GM23338 (cell line): ENCODE measurements at regions not wholly inside any gene's neighbourhood (a gene's known extent, or its start where the extent isn't known, plus 50 kb on each side); places are given as distances from the start of the nearest gene placed in this dataset.

ENCODE experiments used
- ATAC-seq: fragments of 200-7000 bp; cut with Tn5 transposase; 3 replicates; pipeline ENCODE4 v1.9.1; 2020
- DNase-seq: peaks from one replicate; pipeline ENCODE4 v3.0.0-alpha.2; 2015; ENCODE audit warnings: low spot score
- H2AFZ ChIP-seq: fragments of 200-600 bp; sonication (generic); 2 replicates; pipeline ENCODE4 v1.8.0; 2016; ENCODE audit warnings: antibody characterized with exemption, mild to moderate bottlenecking, moderate library complexity
- H3F3A ChIP-seq: fragments of 200-600 bp; sonication (generic); replicated peaks from 2 replicates; pipeline ENCODE4 v1.8.0; 2017; ENCODE audit warnings: antibody characterized with exemption, mixed run types, low read depth
- H3K27ac ChIP-seq: fragments of 200-600 bp; sonication (generic); 2 replicates; pipeline ENCODE4 v1.6.1; 2016; ENCODE audit warnings: low read depth
- H3K27me3 ChIP-seq: fragments of 200-600 bp; sonication (generic); 2 replicates; pipeline ENCODE4 v1.8.0; 2016; ENCODE audit warnings: mild to moderate bottlenecking, mixed run types, moderate library complexity; ENCODE audit not compliant: insufficient read depth
- H3K36me3 ChIP-seq: fragments of 200-600 bp; sonication (generic); 2 replicates; pipeline ENCODE4 v1.8.0; 2016; ENCODE audit warnings: mild to moderate bottlenecking; ENCODE audit not compliant: insufficient read depth
- H3K4me1 ChIP-seq: fragments of 200-600 bp; sonication (generic); 2 replicates; pipeline ENCODE4 v1.8.0; 2016; ENCODE audit warnings: mild to moderate bottlenecking, moderate library complexity; ENCODE audit not compliant: insufficient read depth
- H3K4me2 ChIP-seq: fragments of 200-600 bp; sonication (generic); 2 replicates; pipeline ENCODE4 v1.7.1; 2017; ENCODE audit warnings: mixed run types
- H3K4me3 ChIP-seq: fragments of 200-600 bp; sonication (generic); 2 replicates; pipeline ENCODE4 v1.6.1; 2016; ENCODE audit warnings: mixed run types
- H3K79me2 ChIP-seq: fragments of 200-600 bp; sonication (generic); replicated peaks from 2 replicates; pipeline ENCODE4 v1.8.0; 2017; ENCODE audit warnings: mild to moderate bottlenecking; ENCODE audit not compliant: insufficient read depth
- H3K9me2 ChIP-seq: fragments of 200-600 bp; sonication (generic); 2 replicates; pipeline ENCODE4 v1.8.0; 2017; ENCODE audit not compliant: insufficient read depth
- H4K20me1 ChIP-seq: fragments of 200-600 bp; sonication (generic); replicated peaks from 2 replicates; pipeline ENCODE4 v1.8.0; 2017; ENCODE audit warnings: mild to moderate bottlenecking; ENCODE audit not compliant: insufficient read depth
- H3K27ac Mint-ChIP-seq: 2 replicates; pipeline ENCODE4 v1.8.0; 2020; ENCODE audit warnings: inconsistent platforms, mild to moderate bottlenecking, moderate library complexity, mixed read lengths
- H3K27me3 Mint-ChIP-seq: 3 replicates; pipeline ENCODE4 v1.8.0; 2022; ENCODE audit warnings: low read depth, mild to moderate bottlenecking, moderate library complexity, mixed read lengths, inconsistent platforms; ENCODE audit not compliant: insufficient read depth, poor library complexity
- H3K36me3 Mint-ChIP-seq: 3 replicates; pipeline ENCODE4 v1.8.0; 2021; ENCODE audit warnings: low read depth, mild to moderate bottlenecking, inconsistent platforms, moderate library complexity, mixed read lengths
- H3K4me1 Mint-ChIP-seq: 3 replicates; pipeline ENCODE4 v1.8.0; 2020; ENCODE audit warnings: mild to moderate bottlenecking, inconsistent platforms, mixed read lengths
- H3K4me3 Mint-ChIP-seq: 3 replicates; pipeline ENCODE4 v1.8.0; 2021; ENCODE audit warnings: moderate library complexity, mild to moderate bottlenecking, inconsistent platforms, mixed read lengths
- H3K9me3 Mint-ChIP-seq: 3 replicates; pipeline ENCODE4 v1.8.0; 2020; ENCODE audit warnings: moderate library complexity, mild to moderate bottlenecking, inconsistent platforms, mixed read lengths
- CREB1 ChIP-seq: fragments of 250-450 bp; sonication (Bioruptor Pico); IDR thresholded peaks from 2 replicates; pipeline ENCODE4 v1.5.0; 2020; ENCODE audit warnings: low read depth, mild to moderate bottlenecking, moderate library complexity
- EZH2 ChIP-seq: fragments of 200-600 bp; sonication (generic); IDR thresholded peaks from one replicate; pipeline ENCODE4 v1.8.0; 2017; ENCODE audit warnings: antibody characterized with exemption, mild to moderate bottlenecking, low read depth; ENCODE audit not compliant: unreplicated experiment
- EZH2phosphoT487 ChIP-seq: fragments of 200-600 bp; sonication (generic); IDR thresholded peaks from one replicate; pipeline ENCODE4 v1.8.1; 2018; ENCODE audit warnings: antibody characterized with exemption; ENCODE audit not compliant: unreplicated experiment
- JUNB ChIP-seq: IDR thresholded peaks from one replicate; pipeline ENCODE4 v1.6.1; 2016; ENCODE audit warnings: antibody characterized with exemption; ENCODE audit not compliant: unreplicated experiment
- POLR2AphosphoS5 ChIP-seq: IDR thresholded peaks from 2 replicates; pipeline ENCODE4 v1.6.1; 2016; ENCODE audit warnings: antibody characterized with exemption, low read depth
- REST ChIP-seq: IDR thresholded peaks from one replicate; pipeline ENCODE4 v1.6.1; 2018; ENCODE audit warnings: antibody characterized with exemption; ENCODE audit not compliant: unreplicated experiment
- STAT1 ChIP-seq: IDR thresholded peaks from one replicate; pipeline ENCODE4 v1.6.1; 2016; ENCODE audit warnings: antibody characterized with exemption; ENCODE audit not compliant: unreplicated experiment
- ZNF114 ChIP-seq: fragments of 250-450 bp; sonication (Bioruptor Pico); IDR thresholded peaks from 2 replicates; pipeline ENCODE4 v1.5.0; 2020; ENCODE audit warnings: mild to moderate bottlenecking, moderate library complexity
- TF ChIP-seq, protein P1 (sequence below), 2 experiments: fragments of 200-600 bp in 1 of 2; sonication (generic) in 1 of 2; conservative IDR thresholded peaks; 2 replicates each; pipeline versions ENCODE4 v1.5.1 to v1.6.1; 2016 to 2017; ENCODE audit warnings: antibody characterized with exemption in 2 of 2, low read depth in 2 of 2, mild to moderate bottlenecking in 2 of 2, moderate library complexity in 1 of 2
- TF ChIP-seq, protein P2 (sequence below): fragments of 250-450 bp; sonication (Bioruptor Pico); IDR thresholded peaks from 2 replicates; pipeline ENCODE4 v1.5.0; 2020; ENCODE audit warnings: mild to moderate bottlenecking, moderate library complexity

DNA sequence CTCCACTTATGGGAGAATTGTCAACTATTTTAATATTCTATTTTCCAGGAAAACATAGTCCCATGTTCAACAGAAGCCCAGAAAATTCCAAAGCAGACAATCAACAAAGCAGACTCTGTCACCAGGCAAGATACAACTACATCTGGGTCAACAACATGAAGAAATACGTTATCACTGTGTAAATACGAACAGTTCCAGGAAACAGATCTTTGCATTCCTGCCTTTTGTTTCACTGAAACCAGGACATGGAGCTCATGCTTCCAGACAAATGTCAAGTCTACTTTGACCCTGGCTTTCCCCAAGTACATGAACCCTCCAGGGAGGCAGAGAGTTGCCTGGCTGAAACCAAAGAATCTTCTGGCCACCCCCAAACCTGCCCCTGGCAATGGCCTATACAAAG lies 106.7 kb downstream of the SETD4 start:
- H3K36me3 ChIP-seq = no peaks in the 10 kb centered on the region
- H3K27me3 Mint-ChIP-seq = peaks cover 4% of the 10 kb centered on the region
- H3K36me3 Mint-ChIP-seq = no peaks in the 10 kb centered on the region
- no peak overlapping the region for H2AFZ ChIP-seq
- no peaks in the 10 kb centered on the region for H3K79me2 ChIP-seq
- H3K27ac Mint-ChIP-seq = no peak overlapping the region
- no peak overlapping the region for H3K4me3 ChIP-seq
- H3K4me1 ChIP-seq = no peaks in the 10 kb centered on the region
- H3K4me1 Mint-ChIP-seq = no peaks in the 10 kb centered on the region
- TF ChIP-seq STAT1 (no peak), REST (no peak), EZH2phosphoT487 (no peak), POLR2AphosphoS5 (no peak), JUNB (no peak), ZNF114 (CRISPR knock-in tag) (no peak), EZH2 (no peak)
- TF ChIP-seq, protein P1, sequence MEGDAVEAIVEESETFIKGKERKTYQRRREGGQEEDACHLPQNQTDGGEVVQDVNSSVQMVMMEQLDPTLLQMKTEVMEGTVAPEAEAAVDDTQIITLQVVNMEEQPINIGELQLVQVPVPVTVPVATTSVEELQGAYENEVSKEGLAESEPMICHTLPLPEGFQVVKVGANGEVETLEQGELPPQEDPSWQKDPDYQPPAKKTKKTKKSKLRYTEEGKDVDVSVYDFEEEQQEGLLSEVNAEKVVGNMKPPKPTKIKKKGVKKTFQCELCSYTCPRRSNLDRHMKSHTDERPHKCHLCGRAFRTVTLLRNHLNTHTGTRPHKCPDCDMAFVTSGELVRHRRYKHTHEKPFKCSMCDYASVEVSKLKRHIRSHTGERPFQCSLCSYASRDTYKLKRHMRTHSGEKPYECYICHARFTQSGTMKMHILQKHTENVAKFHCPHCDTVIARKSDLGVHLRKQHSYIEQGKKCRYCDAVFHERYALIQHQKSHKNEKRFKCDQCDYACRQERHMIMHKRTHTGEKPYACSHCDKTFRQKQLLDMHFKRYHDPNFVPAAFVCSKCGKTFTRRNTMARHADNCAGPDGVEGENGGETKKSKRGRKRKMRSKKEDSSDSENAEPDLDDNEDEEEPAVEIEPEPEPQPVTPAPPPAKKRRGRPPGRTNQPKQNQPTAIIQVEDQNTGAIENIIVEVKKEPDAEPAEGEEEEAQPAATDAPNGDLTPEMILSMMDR (conservative IDR thresholded peaks at IDR 0.05; ENCODE audit: low read depth in 2 of 2) = no peak
- no peak for ATAC-seq
- no peaks in the 10 kb centered on the region for H3K27me3 ChIP-seq
- H3K9me2 ChIP-seq = peaks cover 4% of the 10 kb centered on the region; the same call in 1 of the 2 replicates
- H3K4me2 ChIP-seq = no peak overlapping the region
- H3K27ac ChIP-seq = no peak overlapping the region
- no peak overlapping the region for H3K4me3 Mint-ChIP-seq
- no peaks in the 10 kb centered on the region for H4K20me1 ChIP-seq
- peaks cover 5% of the 10 kb centered on the region; the same call in 1 of the 3 replicates for H3K9me3 Mint-ChIP-seq
- no peak for DNase-seq
- H3F3A ChIP-seq = no peaks in the 10 kb centered on the region

DNA sequence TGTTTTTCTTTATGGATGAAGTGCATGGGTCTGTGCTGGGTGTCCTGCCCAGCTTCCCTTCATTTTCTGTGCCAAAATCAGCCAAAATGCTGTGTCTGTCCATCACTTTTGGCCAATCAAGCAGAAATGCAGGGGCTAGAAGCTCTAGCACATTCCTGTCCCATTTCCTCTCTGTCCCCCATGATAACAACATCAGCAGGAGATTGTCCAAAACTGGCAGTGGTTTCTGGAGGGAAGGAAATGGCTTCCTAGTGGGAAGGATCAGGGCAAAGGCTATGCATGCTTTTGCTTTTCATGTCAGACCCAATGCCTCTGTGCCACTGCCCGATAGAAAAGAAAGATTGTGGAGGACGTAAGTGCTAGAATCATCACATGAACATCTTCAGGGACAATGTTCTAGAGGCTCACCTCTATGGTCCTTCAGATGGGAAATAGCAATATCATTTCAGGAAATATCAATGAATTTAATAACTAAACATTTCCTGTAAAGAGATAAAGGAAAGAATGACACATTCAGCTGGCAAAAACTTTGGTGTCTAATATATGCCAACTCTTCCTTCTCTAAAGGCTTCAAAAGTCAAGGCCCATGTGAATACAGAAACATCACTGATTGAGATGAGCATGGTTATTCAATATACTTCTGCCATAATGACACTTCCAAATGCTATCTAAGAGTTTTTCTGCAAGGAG lies 107.5 kb downstream of the SETD4 start:
- Histone ChIP-seq H3K4me3 (no peak overlapping the region), H3K9me2 (no peaks in the 10 kb centered on the region; the same call in 1 of the 2 replicates), H4K20me1 (no peaks in the 10 kb centered on the region), H3F3A (no peaks in the 10 kb centered on the region), H3K79me2 (no peaks in the 10 kb centered on the region), H2AFZ (no peak overlapping the region), H3K4me1 (no peaks in the 10 kb centered on the region), H3K36me3 (no peaks in the 10 kb centered on the region), H3K4me2 (no peak overlapping the region), H3K27me3 (no peaks in the 10 kb centered on the region), H3K27ac (no peak overlapping the region)
- no peak for ATAC-seq
- DNase-seq = no peak
- peaks cover 5% of the 10 kb centered on the region; the same call in 1 of the 3 replicates for H3K9me3 Mint-ChIP-seq
- H3K4me1 Mint-ChIP-seq = no peaks in the 10 kb centered on the region
- H3K36me3 Mint-ChIP-seq = no peaks in the 10 kb centered on the region
- peaks cover 4% of the 10 kb centered on the region for H3K27me3 Mint-ChIP-seq
- H3K4me3 Mint-ChIP-seq = no peak overlapping the region
- no peak overlapping the region for H3K27ac Mint-ChIP-seq
- TF ChIP-seq STAT1 (no peak), EZH2 (no peak), JUNB (no peak), CREB1 (CRISPR knock-in tag) (no peak)
- TF ChIP-seq, protein P2, sequence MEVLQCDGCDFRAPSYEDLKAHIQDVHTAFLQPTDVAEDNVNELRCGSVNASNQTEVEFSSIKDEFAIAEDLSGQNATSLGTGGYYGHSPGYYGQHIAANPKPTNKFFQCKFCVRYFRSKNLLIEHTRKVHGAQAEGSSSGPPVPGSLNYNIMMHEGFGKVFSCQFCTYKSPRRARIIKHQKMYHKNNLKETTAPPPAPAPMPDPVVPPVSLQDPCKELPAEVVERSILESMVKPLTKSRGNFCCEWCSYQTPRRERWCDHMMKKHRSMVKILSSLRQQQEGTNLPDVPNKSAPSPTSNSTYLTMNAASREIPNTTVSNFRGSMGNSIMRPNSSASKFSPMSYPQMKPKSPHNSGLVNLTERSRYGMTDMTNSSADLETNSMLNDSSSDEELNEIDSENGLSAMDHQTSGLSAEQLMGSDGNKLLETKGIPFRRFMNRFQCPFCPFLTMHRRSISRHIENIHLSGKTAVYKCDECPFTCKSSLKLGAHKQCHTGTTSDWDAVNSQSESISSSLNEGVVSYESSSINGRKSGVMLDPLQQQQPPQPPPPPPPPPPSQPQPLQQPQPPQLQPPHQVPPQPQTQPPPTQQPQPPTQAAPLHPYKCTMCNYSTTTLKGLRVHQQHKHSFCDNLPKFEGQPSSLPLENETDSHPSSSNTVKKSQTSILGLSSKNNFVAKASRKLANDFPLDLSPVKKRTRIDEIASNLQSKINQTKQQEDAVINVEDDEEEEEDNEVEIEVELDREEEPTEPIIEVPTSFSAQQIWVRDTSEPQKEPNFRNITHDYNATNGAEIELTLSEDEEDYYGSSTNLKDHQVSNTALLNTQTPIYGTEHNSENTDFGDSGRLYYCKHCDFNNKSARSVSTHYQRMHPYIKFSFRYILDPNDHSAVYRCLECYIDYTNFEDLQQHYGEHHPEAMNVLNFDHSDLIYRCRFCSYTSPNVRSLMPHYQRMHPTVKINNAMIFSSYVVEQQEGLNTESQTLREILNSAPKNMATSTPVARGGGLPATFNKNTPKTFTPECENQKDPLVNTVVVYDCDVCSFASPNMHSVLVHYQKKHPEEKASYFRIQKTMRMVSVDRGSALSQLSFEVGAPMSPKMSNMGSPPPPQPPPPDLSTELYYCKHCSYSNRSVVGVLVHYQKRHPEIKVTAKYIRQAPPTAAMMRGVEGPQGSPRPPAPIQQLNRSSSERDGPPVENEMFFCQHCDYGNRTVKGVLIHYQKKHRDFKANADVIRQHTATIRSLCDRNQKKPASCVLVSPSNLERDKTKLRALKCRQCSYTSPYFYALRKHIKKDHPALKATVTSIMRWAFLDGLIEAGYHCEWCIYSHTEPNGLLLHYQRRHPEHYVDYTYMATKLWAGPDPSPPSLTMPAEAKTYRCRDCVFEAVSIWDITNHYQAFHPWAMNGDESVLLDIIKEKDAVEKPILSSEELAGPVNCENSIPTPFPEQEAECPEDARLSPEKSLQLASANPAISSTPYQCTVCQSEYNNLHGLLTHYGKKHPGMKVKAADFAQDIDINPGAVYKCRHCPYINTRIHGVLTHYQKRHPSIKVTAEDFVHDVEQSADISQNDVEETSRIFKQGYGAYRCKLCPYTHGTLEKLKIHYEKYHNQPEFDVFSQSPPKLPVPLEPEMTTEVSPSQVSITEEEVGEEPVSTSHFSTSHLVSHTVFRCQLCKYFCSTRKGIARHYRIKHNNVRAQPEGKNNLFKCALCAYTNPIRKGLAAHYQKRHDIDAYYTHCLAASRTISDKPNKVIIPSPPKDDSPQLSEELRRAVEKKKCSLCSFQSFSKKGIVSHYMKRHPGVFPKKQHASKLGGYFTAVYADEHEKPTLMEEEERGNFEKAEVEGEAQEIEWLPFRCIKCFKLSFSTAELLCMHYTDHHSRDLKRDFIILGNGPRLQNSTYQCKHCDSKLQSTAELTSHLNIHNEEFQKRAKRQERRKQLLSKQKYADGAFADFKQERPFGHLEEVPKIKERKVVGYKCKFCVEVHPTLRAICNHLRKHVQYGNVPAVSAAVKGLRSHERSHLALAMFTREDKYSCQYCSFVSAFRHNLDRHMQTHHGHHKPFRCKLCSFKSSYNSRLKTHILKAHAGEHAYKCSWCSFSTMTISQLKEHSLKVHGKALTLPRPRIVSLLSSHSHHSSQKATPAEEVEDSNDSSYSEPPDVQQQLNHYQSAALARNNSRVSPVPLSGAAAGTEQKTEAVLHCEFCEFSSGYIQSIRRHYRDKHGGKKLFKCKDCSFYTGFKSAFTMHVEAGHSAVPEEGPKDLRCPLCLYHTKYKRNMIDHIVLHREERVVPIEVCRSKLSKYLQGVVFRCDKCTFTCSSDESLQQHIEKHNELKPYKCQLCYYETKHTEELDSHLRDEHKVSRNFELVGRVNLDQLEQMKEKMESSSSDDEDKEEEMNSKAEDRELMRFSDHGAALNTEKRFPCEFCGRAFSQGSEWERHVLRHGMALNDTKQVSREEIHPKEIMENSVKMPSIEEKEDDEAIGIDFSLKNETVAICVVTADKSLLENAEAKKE = no peak
